Prostate gland (tissue), 2 donors: ENCODE measurements at regions not wholly inside any gene's neighbourhood (a gene's known extent, or its start where the extent isn't known, plus 50 kb on each side); places are given as distances from the start of the nearest gene placed in this dataset.

Source experiments
- POLR2A ChIP-seq: fragments of 450-650 bp; IDR thresholded peaks from one replicate; pipeline ENCODE4 v1.6.1; 2016; ENCODE audit warnings: antibody characterized with exemption, mild to moderate bottlenecking
- POLR2AphosphoS5 ChIP-seq: sonication (generic); formaldehyde crosslinking; IDR thresholded peaks from one replicate; pipeline ENCODE4 v1.6.1; 2017; ENCODE audit warnings: antibody characterized with exemption
- TF ChIP-seq, protein P1 (sequence below), 4 experiments: fragments of 200-600 bp in 2 of 4; fragments of 450-650 bp in 2 of 4; sonication (generic) in 2 of 4; IDR thresholded peaks; 1 replicate in 3 of 4; 2 replicates in 1 of 4; pipeline ENCODE4 v1.5.1; 2016 to 2019; ENCODE audit warnings: antibody characterized with exemption in 4 of 4, mild to moderate bottlenecking in 2 of 4, moderate library complexity in 2 of 4

GRCh38 chr15:67899596-67900283, 59.9 kb upstream of the RNU6-1 start:
- TF ChIP-seq, protein P1, sequence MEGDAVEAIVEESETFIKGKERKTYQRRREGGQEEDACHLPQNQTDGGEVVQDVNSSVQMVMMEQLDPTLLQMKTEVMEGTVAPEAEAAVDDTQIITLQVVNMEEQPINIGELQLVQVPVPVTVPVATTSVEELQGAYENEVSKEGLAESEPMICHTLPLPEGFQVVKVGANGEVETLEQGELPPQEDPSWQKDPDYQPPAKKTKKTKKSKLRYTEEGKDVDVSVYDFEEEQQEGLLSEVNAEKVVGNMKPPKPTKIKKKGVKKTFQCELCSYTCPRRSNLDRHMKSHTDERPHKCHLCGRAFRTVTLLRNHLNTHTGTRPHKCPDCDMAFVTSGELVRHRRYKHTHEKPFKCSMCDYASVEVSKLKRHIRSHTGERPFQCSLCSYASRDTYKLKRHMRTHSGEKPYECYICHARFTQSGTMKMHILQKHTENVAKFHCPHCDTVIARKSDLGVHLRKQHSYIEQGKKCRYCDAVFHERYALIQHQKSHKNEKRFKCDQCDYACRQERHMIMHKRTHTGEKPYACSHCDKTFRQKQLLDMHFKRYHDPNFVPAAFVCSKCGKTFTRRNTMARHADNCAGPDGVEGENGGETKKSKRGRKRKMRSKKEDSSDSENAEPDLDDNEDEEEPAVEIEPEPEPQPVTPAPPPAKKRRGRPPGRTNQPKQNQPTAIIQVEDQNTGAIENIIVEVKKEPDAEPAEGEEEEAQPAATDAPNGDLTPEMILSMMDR (IDR thresholded peaks at IDR 0.05): no peak
- TF ChIP-seq POLR2AphosphoS5 (no peak), POLR2A (no peak)
